GM19395 (cell line): ENCODE measurements at regions not wholly inside any gene's neighbourhood (a gene's known extent, or its start where the extent isn't known, plus 50 kb on each side); places are given as distances from the start of the nearest gene placed in this dataset.

Experiments
- ATAC-seq: cut with Tn5 transposase; IDR thresholded peaks from one replicate; pipeline ENCODE4 v1.9.1; 2021; ENCODE audit warnings: mild to moderate bottlenecking, moderate library complexity; ENCODE audit not compliant: unreplicated experiment

GRCh38 chr6:145380186-145380585, 355.1 kb downstream of the EPM2A start:
- ATAC-seq = no peak

GRCh38 chr6:145381941-145382340, 353.4 kb downstream of the EPM2A start:
- no peak for ATAC-seq

- ATAC-seq = no peak
Measured at GRCh38 chr6:145383428-145383827, 351.9 kb downstream of the EPM2A start.

GRCh38 chr6:145384503-145384902, 350.8 kb downstream of the EPM2A start:
- no peak for ATAC-seq

GRCh38 chr6:145396499-145396898, 338.8 kb downstream of the EPM2A start:
- no peak for ATAC-seq

- no peak for ATAC-seq
Measured at GRCh38 chr6:145400508-145400907, 334.8 kb downstream of the EPM2A start.

GRCh38 chr6:145405006-145405551, 330.2 kb downstream of the EPM2A start:
- no peak for ATAC-seq

GRCh38 chr6:145406783-145407182, 328.5 kb downstream of the EPM2A start:
- ATAC-seq = no peak

- no peak for ATAC-seq
Measured at GRCh38 chr6:145415616-145416015, 319.7 kb downstream of the EPM2A start.

- no peak for ATAC-seq
Measured at GRCh38 chr6:145420599-145420998, 314.7 kb downstream of the EPM2A start.

- ATAC-seq = no peak
Measured at GRCh38 chr6:145423936-145424335, 311.4 kb downstream of the EPM2A start.

GRCh38 chr6:145427232-145427631, 308.1 kb downstream of the EPM2A start:
- ATAC-seq = no peak

- no peak for ATAC-seq
Measured at GRCh38 chr6:145428706-145429105, 306.6 kb downstream of the EPM2A start.

- no peak for ATAC-seq
Measured at GRCh38 chr6:145442110-145442509, 293.2 kb downstream of the EPM2A start.

GRCh38 chr6:145445674-145446073, 289.6 kb downstream of the EPM2A start:
- ATAC-seq = no peak

GRCh38 chr6:145451029-145451428, 284.3 kb downstream of the EPM2A start:
- ATAC-seq = no peak

GRCh38 chr6:145453376-145453775, 281.9 kb downstream of the EPM2A start:
- no peak for ATAC-seq

- ATAC-seq = no peak
Measured at GRCh38 chr6:145454006-145454405, 281.3 kb downstream of the EPM2A start.

GRCh38 chr6:145457556-145457955, 277.8 kb downstream of the EPM2A start:
- no peak for ATAC-seq

GRCh38 chr6:145468534-145468933, 266.8 kb downstream of the EPM2A start:
- no peak for ATAC-seq

GRCh38 chr6:145469021-145469420, 266.3 kb downstream of the EPM2A start:
- no peak for ATAC-seq

- ATAC-seq = no peak
Measured at GRCh38 chr6:145475794-145476396, 259.4 kb downstream of the EPM2A start.

GRCh38 chr6:145480024-145480423, 255.3 kb downstream of the EPM2A start:
- ATAC-seq = no peak
